ENCODE measurements at regions not wholly inside any gene's neighbourhood (a gene's known extent, or its start where the extent isn't known, plus 50 kb on each side); places are given as distances from the start of the nearest gene placed in this dataset.

DNA sequence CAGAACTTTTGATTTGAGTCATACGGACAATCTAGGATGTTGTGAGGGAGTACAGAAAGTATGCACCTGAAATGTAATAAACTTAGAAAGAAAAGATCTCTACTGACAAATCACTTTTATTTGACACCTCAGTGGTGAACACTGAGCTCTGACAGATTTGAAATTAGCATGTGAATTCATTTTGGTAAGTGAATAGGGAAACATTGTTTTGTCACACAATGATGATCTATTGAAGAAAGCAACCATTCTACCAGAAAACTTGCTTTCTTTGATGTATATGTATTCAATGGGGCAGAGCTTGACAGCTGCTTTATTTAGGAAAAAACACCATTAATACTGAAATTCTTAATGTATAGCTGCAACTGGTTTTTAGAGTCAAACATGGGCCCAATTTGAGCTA is 500.5 kb downstream of the CCDC85A start:
- no TSS peak for BruUV-seq (replicated peaks)
- in situ Hi-C loops (cut with HindIII; ENCODE audit: low pct_unique_long_range_greater_than_20kb, low sequenced_read_pairs) = no loop called here
- ATAC-seq (no peak), DNase-seq (ENCODE audit: low read depth, low spot score) (no peak)
- CTCF ChIA-PET = no interaction called here
- intact Hi-C loops (cut with micrococcal nuclease; ENCODE audit: unreplicated experiment) = no loop called here
- POLR2A ChIA-PET = no interaction called here
- H3K27me3 ChIP-seq (ENCODE audit: control insufficient read depth, insufficient read depth, low read length) = no peaks in the 10 kb centered on the region
- no peak for TF ChIP-seq CTCF (IDR thresholded peaks at IDR 0.05)
- TF ChIP-seq POLR2AphosphoS5 (IDR thresholded peaks at IDR 0.05; ENCODE audit: low read depth, low read length) = no peak
- TF ChIP-seq, protein P1, sequence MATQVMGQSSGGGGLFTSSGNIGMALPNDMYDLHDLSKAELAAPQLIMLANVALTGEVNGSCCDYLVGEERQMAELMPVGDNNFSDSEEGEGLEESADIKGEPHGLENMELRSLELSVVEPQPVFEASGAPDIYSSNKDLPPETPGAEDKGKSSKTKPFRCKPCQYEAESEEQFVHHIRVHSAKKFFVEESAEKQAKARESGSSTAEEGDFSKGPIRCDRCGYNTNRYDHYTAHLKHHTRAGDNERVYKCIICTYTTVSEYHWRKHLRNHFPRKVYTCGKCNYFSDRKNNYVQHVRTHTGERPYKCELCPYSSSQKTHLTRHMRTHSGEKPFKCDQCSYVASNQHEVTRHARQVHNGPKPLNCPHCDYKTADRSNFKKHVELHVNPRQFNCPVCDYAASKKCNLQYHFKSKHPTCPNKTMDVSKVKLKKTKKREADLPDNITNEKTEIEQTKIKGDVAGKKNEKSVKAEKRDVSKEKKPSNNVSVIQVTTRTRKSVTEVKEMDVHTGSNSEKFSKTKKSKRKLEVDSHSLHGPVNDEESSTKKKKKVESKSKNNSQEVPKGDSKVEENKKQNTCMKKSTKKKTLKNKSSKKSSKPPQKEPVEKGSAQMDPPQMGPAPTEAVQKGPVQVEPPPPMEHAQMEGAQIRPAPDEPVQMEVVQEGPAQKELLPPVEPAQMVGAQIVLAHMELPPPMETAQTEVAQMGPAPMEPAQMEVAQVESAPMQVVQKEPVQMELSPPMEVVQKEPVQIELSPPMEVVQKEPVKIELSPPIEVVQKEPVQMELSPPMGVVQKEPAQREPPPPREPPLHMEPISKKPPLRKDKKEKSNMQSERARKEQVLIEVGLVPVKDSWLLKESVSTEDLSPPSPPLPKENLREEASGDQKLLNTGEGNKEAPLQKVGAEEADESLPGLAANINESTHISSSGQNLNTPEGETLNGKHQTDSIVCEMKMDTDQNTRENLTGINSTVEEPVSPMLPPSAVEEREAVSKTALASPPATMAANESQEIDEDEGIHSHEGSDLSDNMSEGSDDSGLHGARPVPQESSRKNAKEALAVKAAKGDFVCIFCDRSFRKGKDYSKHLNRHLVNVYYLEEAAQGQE (IDR thresholded peaks at IDR 0.05; ENCODE audit: insufficient read depth in 1 of 2, low read depth in 2 of 2, low read length in 1 of 2) = no peak
- TF ChIP-seq TCF7L2 (IDR thresholded peaks at IDR 0.05; ENCODE audit: low read depth, low read length) = no peak
- TF ChIP-seq SIN3A (IDR thresholded peaks at IDR 0.05; ENCODE audit: borderline replicate concordance, insufficient read depth, low read depth, low read length) = no peak
- no peaks in the 10 kb centered on the region for H3K4me1 ChIP-seq (ENCODE audit: control insufficient read depth, insufficient read depth, low read length)
- H3K27ac ChIP-seq (ENCODE audit: low read length) = no peak overlapping the region
- H3K4me3 ChIP-seq (ENCODE audit: low read depth in 2 of 2, low read length in 2 of 2) = no peak overlapping the region
- no peaks in the 10 kb centered on the region for H3K9me3 ChIP-seq (ENCODE audit: control insufficient read depth, insufficient read depth, low read depth, low read length)
- H3K36me3 ChIP-seq (ENCODE audit: control insufficient read depth, insufficient read depth, low read length) = no peaks in the 10 kb centered on the region

DNA sequence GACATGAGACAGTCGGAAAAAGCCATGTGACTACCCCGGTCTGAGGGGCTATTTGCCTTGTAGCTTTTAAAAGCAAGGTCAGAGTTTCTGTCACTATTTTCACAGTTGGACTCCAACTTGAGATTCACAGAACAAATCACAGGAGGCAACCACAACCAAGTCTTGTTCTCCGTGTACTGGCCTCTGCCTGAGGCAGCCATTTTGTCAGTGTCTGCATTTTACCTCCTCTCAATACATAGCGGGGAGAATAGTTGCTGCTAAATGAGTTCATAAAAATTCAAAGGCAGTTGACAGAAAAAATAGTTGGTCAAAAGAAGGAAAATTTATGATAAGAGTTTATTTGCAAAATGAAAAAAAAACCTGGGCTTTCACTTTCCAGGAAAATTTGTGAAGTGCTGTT is 501.4 kb downstream of the CCDC85A start:
- in situ Hi-C loops (cut with HindIII; ENCODE audit: low pct_unique_long_range_greater_than_20kb, low sequenced_read_pairs) = no loop called here
- H3K9me3 ChIP-seq (ENCODE audit: control insufficient read depth, insufficient read depth, low read depth, low read length) = no peaks in the 10 kb centered on the region
- CTCF ChIA-PET = no interaction called here

More for the DNA sequence above, 501.4 kb downstream of the CCDC85A start:
- Histone ChIP-seq H3K4me1 (ENCODE audit: control insufficient read depth, insufficient read depth, low read length) (no peaks in the 10 kb centered on the region), H3K36me3 (ENCODE audit: control insufficient read depth, insufficient read depth, low read length) (no peaks in the 10 kb centered on the region), H3K27ac (ENCODE audit: low read length) (no peak overlapping the region), H3K4me3 (ENCODE audit: low read depth in 2 of 2, low read length in 2 of 2) (no peak overlapping the region), H3K27me3 (ENCODE audit: control insufficient read depth, insufficient read depth, low read length) (no peaks in the 10 kb centered on the region)
- ATAC-seq (no peak), DNase-seq (ENCODE audit: low read depth, low spot score) (no peak)
- BruUV-seq (replicated peaks) = no TSS peak
- intact Hi-C loops (cut with micrococcal nuclease; ENCODE audit: unreplicated experiment) = no loop called here
- POLR2A ChIA-PET = no interaction called here
- no peak for TF ChIP-seq POLR2AphosphoS5 (IDR thresholded peaks at IDR 0.05; ENCODE audit: low read depth, low read length)
- no peak for TF ChIP-seq SIN3A (IDR thresholded peaks at IDR 0.05; ENCODE audit: borderline replicate concordance, insufficient read depth, low read depth, low read length)
- TF ChIP-seq, protein P1 (IDR thresholded peaks at IDR 0.05; ENCODE audit: insufficient read depth in 1 of 2, low read depth in 2 of 2, low read length in 1 of 2) = no peak
- no peak for TF ChIP-seq TCF7L2 (IDR thresholded peaks at IDR 0.05; ENCODE audit: low read depth, low read length)
- TF ChIP-seq CTCF (IDR thresholded peaks at IDR 0.05) = no peak

Data from Panc1 (cell line).